ENCODE measurements at regions not wholly inside any gene's neighbourhood (a gene's known extent, or its start where the extent isn't known, plus 50 kb on each side); places are given as distances from the start of the nearest gene placed in this dataset.

GRCh38 chr3:20589275-20589674 lies 403.3 kb upstream of the SGO1 start:
- Histone ChIP-seq H3K27me3 (ENCODE audit: control insufficient read depth in 1 of 2, insufficient read depth in 2 of 2, low read length in 2 of 2) (no peaks in the 10 kb centered on the region), H3K4me1 (ENCODE audit: control insufficient read depth in 2 of 2, insufficient read depth in 2 of 2, low read length in 1 of 2) (no peaks in the 10 kb centered on the region), H3K9me3 (ENCODE audit: control insufficient read depth in 2 of 2, insufficient read depth in 1 of 2, low read depth in 1 of 2, low read length in 1 of 2) (no peaks in the 10 kb centered on the region), H3K36me3 (ENCODE audit: control insufficient read depth in 2 of 2, insufficient read depth in 2 of 2, low read length in 1 of 2) (no peaks in the 10 kb centered on the region), H3K27ac (ENCODE audit: low read depth in 2 of 2, low read length in 1 of 2) (no peak overlapping the region), H3K4me3 (ENCODE audit: low read depth in 1 of 2, low read length in 2 of 2) (no peak overlapping the region)
- 84 to 85% methylated on average over 5 of the region's 5 CpGs for WGBS, 2 donors

GRCh38 chr3:20588781-20589180 lies 402.8 kb upstream of the SGO1 start:
- WGBS, 2 donors = 75 to 78% methylated on average over 10 of the region's 10 CpGs
- Histone ChIP-seq H3K4me3 (ENCODE audit: low read depth in 1 of 2, low read length in 2 of 2) (no peak overlapping the region), H3K36me3 (ENCODE audit: control insufficient read depth in 2 of 2, insufficient read depth in 2 of 2, low read length in 1 of 2) (no peaks in the 10 kb centered on the region), H3K4me1 (ENCODE audit: control insufficient read depth in 2 of 2, insufficient read depth in 2 of 2, low read length in 1 of 2) (no peaks in the 10 kb centered on the region), H3K9me3 (ENCODE audit: control insufficient read depth in 2 of 2, insufficient read depth in 1 of 2, low read depth in 1 of 2, low read length in 1 of 2) (no peaks in the 10 kb centered on the region), H3K27ac (ENCODE audit: low read depth in 2 of 2, low read length in 1 of 2) (no peak overlapping the region), H3K27me3 (ENCODE audit: control insufficient read depth in 1 of 2, insufficient read depth in 2 of 2, low read length in 2 of 2) (no peaks in the 10 kb centered on the region)

- no peaks in the 10 kb centered on the region for H3K4me1 ChIP-seq (ENCODE audit: control insufficient read depth in 2 of 2, insufficient read depth in 2 of 2, low read length in 1 of 2)
- no peak overlapping the region for H3K27ac ChIP-seq (ENCODE audit: low read depth in 2 of 2, low read length in 1 of 2)
- H3K9me3 ChIP-seq (ENCODE audit: control insufficient read depth in 2 of 2, insufficient read depth in 1 of 2, low read depth in 1 of 2, low read length in 1 of 2) = no peaks in the 10 kb centered on the region
- H3K36me3 ChIP-seq (ENCODE audit: control insufficient read depth in 2 of 2, insufficient read depth in 2 of 2, low read length in 1 of 2) = no peaks in the 10 kb centered on the region
- no peak overlapping the region for H3K4me3 ChIP-seq (ENCODE audit: low read depth in 1 of 2, low read length in 2 of 2)
- no peaks in the 10 kb centered on the region for H3K27me3 ChIP-seq (ENCODE audit: control insufficient read depth in 1 of 2, insufficient read depth in 2 of 2, low read length in 2 of 2)
Observed at GRCh38 chr3:20583648-20584047, 397.6 kb upstream of the SGO1 start.

GRCh38 chr3:20576228-20576627 lies 390.2 kb upstream of the SGO1 start:
- Histone ChIP-seq H3K36me3 (ENCODE audit: control insufficient read depth in 2 of 2, insufficient read depth in 2 of 2, low read length in 1 of 2) (no peaks in the 10 kb centered on the region), H3K27me3 (ENCODE audit: control insufficient read depth in 1 of 2, insufficient read depth in 2 of 2, low read length in 2 of 2) (no peaks in the 10 kb centered on the region), H3K27ac (ENCODE audit: low read depth in 2 of 2, low read length in 1 of 2) (no peak overlapping the region), H3K9me3 (ENCODE audit: control insufficient read depth in 2 of 2, insufficient read depth in 1 of 2, low read depth in 1 of 2, low read length in 1 of 2) (peaks cover 0 to 10% of the 10 kb centered on the region in 2 donors), H3K4me1 (ENCODE audit: control insufficient read depth in 2 of 2, insufficient read depth in 2 of 2, low read length in 1 of 2) (no peaks in the 10 kb centered on the region), H3K4me3 (ENCODE audit: low read depth in 1 of 2, low read length in 2 of 2) (no peak overlapping the region)
- WGBS, 2 donors = 68 to 71% methylated on average over 3 of the region's 3 CpGs

- Histone ChIP-seq H3K27ac (ENCODE audit: low read depth in 2 of 2, low read length in 1 of 2) (no peak overlapping the region), H3K9me3 (ENCODE audit: control insufficient read depth in 2 of 2, insufficient read depth in 1 of 2, low read depth in 1 of 2, low read length in 1 of 2) (peaks cover 0 to 10% of the 10 kb centered on the region in 2 donors), H3K4me1 (ENCODE audit: control insufficient read depth in 2 of 2, insufficient read depth in 2 of 2, low read length in 1 of 2) (no peaks in the 10 kb centered on the region), H3K4me3 (ENCODE audit: low read depth in 1 of 2, low read length in 2 of 2) (no peak overlapping the region), H3K36me3 (ENCODE audit: control insufficient read depth in 2 of 2, insufficient read depth in 2 of 2, low read length in 1 of 2) (no peaks in the 10 kb centered on the region), H3K27me3 (ENCODE audit: control insufficient read depth in 1 of 2, insufficient read depth in 2 of 2, low read length in 2 of 2) (no peaks in the 10 kb centered on the region)
- WGBS, 2 donors = 79 to 82% methylated on average over 2 of the region's 2 CpGs
Observed at GRCh38 chr3:20575146-20575545, 389.1 kb upstream of the SGO1 start.

- Histone ChIP-seq H3K9me3 (ENCODE audit: control insufficient read depth in 2 of 2, insufficient read depth in 1 of 2, low read depth in 1 of 2, low read length in 1 of 2) (peaks cover 0 to 10% of the 10 kb centered on the region in 2 donors), H3K4me3 (ENCODE audit: low read depth in 1 of 2, low read length in 2 of 2) (no peak overlapping the region), H3K27me3 (ENCODE audit: control insufficient read depth in 1 of 2, insufficient read depth in 2 of 2, low read length in 2 of 2) (no peaks in the 10 kb centered on the region), H3K27ac (ENCODE audit: low read depth in 2 of 2, low read length in 1 of 2) (no peak overlapping the region), H3K36me3 (ENCODE audit: control insufficient read depth in 2 of 2, insufficient read depth in 2 of 2, low read length in 1 of 2) (no peaks in the 10 kb centered on the region), H3K4me1 (ENCODE audit: control insufficient read depth in 2 of 2, insufficient read depth in 2 of 2, low read length in 1 of 2) (no peaks in the 10 kb centered on the region)
- 80% methylated on average over 4 of the region's 4 CpGs for WGBS, 2 donors
Observed at GRCh38 chr3:20574746-20575145, 388.7 kb upstream of the SGO1 start.

- Histone ChIP-seq H3K36me3 (ENCODE audit: control insufficient read depth in 2 of 2, insufficient read depth in 2 of 2, low read length in 1 of 2) (no peaks in the 10 kb centered on the region), H3K27me3 (ENCODE audit: control insufficient read depth in 1 of 2, insufficient read depth in 2 of 2, low read length in 2 of 2) (no peaks in the 10 kb centered on the region), H3K4me1 (ENCODE audit: control insufficient read depth in 2 of 2, insufficient read depth in 2 of 2, low read length in 1 of 2) (no peaks in the 10 kb centered on the region), H3K9me3 (ENCODE audit: control insufficient read depth in 2 of 2, insufficient read depth in 1 of 2, low read depth in 1 of 2, low read length in 1 of 2) (peaks cover 0 to 10% of the 10 kb centered on the region in 2 donors), H3K4me3 (ENCODE audit: low read depth in 1 of 2, low read length in 2 of 2) (no peak overlapping the region), H3K27ac (ENCODE audit: low read depth in 2 of 2, low read length in 1 of 2) (no peak overlapping the region)
- 82 to 84% methylated on average over 3 of the region's 3 CpGs for WGBS, 2 donors
Observed at GRCh38 chr3:20573175-20573574, 387.2 kb upstream of the SGO1 start.

- Histone ChIP-seq H3K27ac (ENCODE audit: low read depth in 2 of 2, low read length in 1 of 2) (no peak overlapping the region), H3K36me3 (ENCODE audit: control insufficient read depth in 2 of 2, insufficient read depth in 2 of 2, low read length in 1 of 2) (no peaks in the 10 kb centered on the region), H3K4me3 (ENCODE audit: low read depth in 1 of 2, low read length in 2 of 2) (no peak overlapping the region), H3K9me3 (ENCODE audit: control insufficient read depth in 2 of 2, insufficient read depth in 1 of 2, low read depth in 1 of 2, low read length in 1 of 2) (peaks cover 0 to 3% of the 10 kb centered on the region in 2 donors), H3K4me1 (ENCODE audit: control insufficient read depth in 2 of 2, insufficient read depth in 2 of 2, low read length in 1 of 2) (no peaks in the 10 kb centered on the region), H3K27me3 (ENCODE audit: control insufficient read depth in 1 of 2, insufficient read depth in 2 of 2, low read length in 2 of 2) (no peaks in the 10 kb centered on the region)
- 89% methylated on average over 5 of the region's 5 CpGs for WGBS, 2 donors
Observed at GRCh38 chr3:20572473-20572872, 386.5 kb upstream of the SGO1 start.

GRCh38 chr3:20569310-20569709 lies 383.3 kb upstream of the SGO1 start:
- H3K4me1 ChIP-seq (ENCODE audit: control insufficient read depth in 2 of 2, insufficient read depth in 2 of 2, low read length in 1 of 2) = no peaks in the 10 kb centered on the region
- no peaks in the 10 kb centered on the region for H3K9me3 ChIP-seq (ENCODE audit: control insufficient read depth in 2 of 2, insufficient read depth in 1 of 2, low read depth in 1 of 2, low read length in 1 of 2)
- H3K27ac ChIP-seq (ENCODE audit: low read depth in 2 of 2, low read length in 1 of 2) = no peak overlapping the region
- H3K36me3 ChIP-seq (ENCODE audit: control insufficient read depth in 2 of 2, insufficient read depth in 2 of 2, low read length in 1 of 2) = no peaks in the 10 kb centered on the region
- 29 to 41% methylated on average over 2 of the region's 2 CpGs for WGBS, 2 donors
- H3K27me3 ChIP-seq (ENCODE audit: control insufficient read depth in 1 of 2, insufficient read depth in 2 of 2, low read length in 2 of 2) = no peaks in the 10 kb centered on the region
- no peak overlapping the region for H3K4me3 ChIP-seq (ENCODE audit: low read depth in 1 of 2, low read length in 2 of 2)

- no peak overlapping the region for H3K27ac ChIP-seq (ENCODE audit: low read depth in 2 of 2, low read length in 1 of 2)
- 64 to 73% methylated on average over 3 of the region's 3 CpGs for WGBS, 2 donors
- no peak overlapping the region for H3K4me3 ChIP-seq (ENCODE audit: low read depth in 1 of 2, low read length in 2 of 2)
- H3K4me1 ChIP-seq (ENCODE audit: control insufficient read depth in 2 of 2, insufficient read depth in 2 of 2, low read length in 1 of 2) = no peaks in the 10 kb centered on the region
- H3K9me3 ChIP-seq (ENCODE audit: control insufficient read depth in 2 of 2, insufficient read depth in 1 of 2, low read depth in 1 of 2, low read length in 1 of 2) = no peaks in the 10 kb centered on the region
- H3K36me3 ChIP-seq (ENCODE audit: control insufficient read depth in 2 of 2, insufficient read depth in 2 of 2, low read length in 1 of 2) = no peaks in the 10 kb centered on the region
- no peaks in the 10 kb centered on the region for H3K27me3 ChIP-seq (ENCODE audit: control insufficient read depth in 1 of 2, insufficient read depth in 2 of 2, low read length in 2 of 2)
Observed at GRCh38 chr3:20564966-20565365, 379.0 kb upstream of the SGO1 start.
